DND-41 (cell line): ENCODE measurements at regions not wholly inside any gene's neighbourhood (a gene's known extent, or its start where the extent isn't known, plus 50 kb on each side); places are given as distances from the start of the nearest gene placed in this dataset.

Experiments used
- ATAC-seq: fragments of 200-7000 bp; cut with Tn5 transposase; 3 replicates; pipeline ENCODE4 v1.9.1; 2021; ENCODE audit warnings: low read depth; ENCODE audit not compliant: insufficient read depth
- DNase-seq: peaks from one replicate; pipeline ENCODE4 v3.0.0-alpha.2; 2020
- H2AFZ ChIP-seq: 2 replicates; pipeline ENCODE4 v1.6.0; 2012; ENCODE audit warnings: low read depth, low read length
- H3K27ac ChIP-seq: 2 replicates; pipeline ENCODE4 v1.5.1; 2012; ENCODE audit warnings: low read length, inconsistent platforms
- H3K27me3 ChIP-seq: fragments of 200-600 bp; sonication (generic); 2 replicates; pipeline ENCODE4 v1.6.0; 2012; ENCODE audit warnings: low read length, mild to moderate bottlenecking, inconsistent platforms; ENCODE audit not compliant: insufficient read depth, poor library complexity
- H3K36me3 ChIP-seq: 2 replicates; pipeline ENCODE4 v1.5.1; 2012; ENCODE audit warnings: low read length, inconsistent platforms; ENCODE audit not compliant: insufficient read depth
- H3K4me1 ChIP-seq: 2 replicates; pipeline ENCODE4 v1.5.1; 2012; ENCODE audit warnings: mild to moderate bottlenecking, low read length; ENCODE audit not compliant: insufficient read depth
- H3K4me2 ChIP-seq: 2 replicates; pipeline ENCODE4 v1.6.0; 2012; ENCODE audit warnings: mild to moderate bottlenecking, moderate library complexity, low read length, inconsistent platforms; ENCODE audit not compliant: insufficient read depth
- H3K4me3 ChIP-seq, 2 experiments: fragments of 200-600 bp in 1 of 2; shearing (Covaris generic) in 1 of 2; 2 replicates each; pipeline ENCODE4 v1.5.1; 2012 to 2016; ENCODE audit warnings: inconsistent platforms in 2 of 2, low read length in 2 of 2, mild to moderate bottlenecking in 2 of 2, low read depth in 1 of 2, moderate library complexity in 1 of 2
- H3K79me2 ChIP-seq: 2 replicates; pipeline ENCODE4 v1.6.0; 2012; ENCODE audit warnings: low read length, inconsistent platforms; ENCODE audit not compliant: insufficient read depth
- H3K9ac ChIP-seq: 2 replicates; pipeline ENCODE4 v1.6.0; 2012; ENCODE audit warnings: low read depth, mild to moderate bottlenecking, inconsistent platforms, low read length, moderate library complexity
- H3K9me3 ChIP-seq: 2 replicates; pipeline ENCODE4 v1.5.1; 2012; ENCODE audit warnings: low read length, moderate library complexity, mild to moderate bottlenecking, inconsistent platforms; ENCODE audit not compliant: insufficient read depth, severe bottlenecking
- H4K20me1 ChIP-seq: 2 replicates; pipeline ENCODE4 v1.6.0; 2012; ENCODE audit warnings: low read length; ENCODE audit not compliant: insufficient read depth
- CTCF ChIP-seq: IDR thresholded peaks from 2 replicates; pipeline ENCODE4 v1.5.1; 2012; ENCODE audit warnings: borderline replicate concordance, low read length, moderate library complexity, mild to moderate bottlenecking; ENCODE audit not compliant: poor library complexity, severe bottlenecking; ENCODE audit errors: extremely low read depth
- EZH2 ChIP-seq: IDR thresholded peaks from 3 replicates; pipeline ENCODE4 v1.6.1; 2012; ENCODE audit warnings: borderline replicate concordance, low read depth, mild to moderate bottlenecking, moderate library complexity, low read length, inconsistent platforms; ENCODE audit not compliant: severe bottlenecking

DNA sequence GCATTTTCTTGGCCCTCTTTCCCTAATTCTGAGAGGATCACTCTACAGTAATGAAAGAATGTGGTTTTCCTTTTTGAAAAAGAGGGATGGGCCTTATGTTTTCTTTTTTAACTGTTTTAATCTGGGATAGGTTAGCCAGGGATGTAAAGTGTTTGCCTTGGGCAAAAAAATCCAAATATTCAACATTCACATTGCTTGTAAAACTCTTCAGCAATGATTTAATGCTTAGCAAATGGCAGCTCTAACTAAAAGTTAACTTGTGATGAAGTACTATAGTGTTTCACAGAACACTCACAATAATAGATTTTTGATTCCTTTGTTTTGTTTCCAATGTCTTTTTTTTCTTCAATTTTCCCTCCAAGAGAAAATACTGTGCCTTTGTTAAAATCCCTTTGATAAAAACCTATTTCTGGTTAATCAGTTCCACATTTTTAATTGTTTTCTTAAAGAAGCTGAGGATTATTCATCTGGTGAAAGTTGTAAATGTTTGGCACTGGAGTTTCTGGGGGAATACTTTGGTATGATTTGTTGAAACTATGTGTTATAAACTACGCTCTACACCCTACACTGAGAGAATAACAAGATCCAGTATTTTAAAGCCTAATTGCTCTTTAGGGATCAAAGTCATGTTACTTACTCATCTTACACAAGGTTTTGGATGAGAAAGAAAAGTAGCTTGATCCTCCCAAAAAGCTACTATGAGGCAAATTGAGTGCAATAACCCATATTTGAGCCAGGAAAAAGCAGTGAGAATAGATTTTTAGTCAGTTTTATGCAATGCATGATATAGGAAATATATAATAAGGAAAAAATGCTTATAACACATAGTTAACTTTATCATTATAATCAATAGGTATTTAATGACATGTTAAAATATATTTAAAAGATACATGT is 335.8 kb downstream of the EPHA7 start:
- no peaks in the 10 kb centered on the region for H4K20me1 ChIP-seq
- no peaks in the 10 kb centered on the region for H3K4me1 ChIP-seq
- no peaks in the 10 kb centered on the region for H3K79me2 ChIP-seq
- no peaks in the 10 kb centered on the region for H3K27me3 ChIP-seq
- H3K4me3 ChIP-seq: no peak overlapping the region
- no peak overlapping the region for H3K9ac ChIP-seq
- DNase-seq (no peak), ATAC-seq (no peak)
- no peak overlapping the region for H3K27ac ChIP-seq
- H3K4me2 ChIP-seq: no peak overlapping the region
- H2AFZ ChIP-seq: no peak overlapping the region
- H3K9me3 ChIP-seq: no peaks in the 10 kb centered on the region
- TF ChIP-seq CTCF: no peak
- no peak for TF ChIP-seq EZH2
- H3K36me3 ChIP-seq: no peaks in the 10 kb centered on the region

DNA sequence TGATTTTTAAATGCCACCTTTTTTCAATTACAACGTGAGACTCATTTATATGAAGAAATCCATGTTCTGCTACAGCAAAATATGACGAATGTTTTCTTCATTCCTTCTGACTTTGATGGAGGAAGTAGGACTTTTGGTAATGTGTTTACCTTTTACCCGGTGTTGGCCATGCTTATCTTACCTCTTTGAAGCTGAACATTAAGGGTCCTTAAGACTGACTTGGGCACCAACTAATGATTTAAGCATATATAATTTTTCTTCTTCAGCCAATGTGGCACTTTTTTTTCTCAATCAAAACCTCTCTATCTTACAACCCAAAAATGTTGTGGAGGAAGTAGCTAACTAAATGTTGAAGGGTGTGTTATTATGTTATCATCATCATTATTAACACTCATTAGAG is 337.5 kb downstream of the EPHA7 start:
- TF ChIP-seq EZH2: no peak
- no peak for TF ChIP-seq CTCF

DNA sequence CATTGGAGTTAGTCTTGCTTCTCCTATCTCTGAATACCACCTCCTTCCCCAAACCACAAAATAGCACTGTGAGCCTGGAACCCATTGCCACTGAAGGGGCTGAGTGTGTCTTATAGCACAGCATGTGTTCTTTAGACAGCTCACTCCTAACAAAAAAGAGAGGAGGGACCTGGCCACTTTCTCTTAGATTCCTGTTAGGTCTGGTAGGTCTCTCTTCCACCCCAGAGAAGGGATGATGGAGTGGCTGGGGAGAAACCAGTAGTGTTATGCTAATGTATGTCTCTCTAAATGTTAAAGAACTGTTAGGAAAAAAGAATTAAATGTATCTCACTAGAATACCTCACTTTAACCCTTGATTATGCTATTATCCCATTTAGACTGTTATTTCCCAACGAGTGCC is 340.3 kb downstream of the EPHA7 start:
- H3K79me2 ChIP-seq: no peaks in the 10 kb centered on the region
- no peaks in the 10 kb centered on the region for H4K20me1 ChIP-seq
- ATAC-seq (no peak), DNase-seq (no peak)
- no peaks in the 10 kb centered on the region for H3K27me3 ChIP-seq
- H3K9ac ChIP-seq: no peak overlapping the region
- no peak overlapping the region for H3K27ac ChIP-seq
- no peaks in the 10 kb centered on the region for H3K36me3 ChIP-seq
- no peaks in the 10 kb centered on the region for H3K4me1 ChIP-seq
- TF ChIP-seq CTCF (no peak), EZH2 (no peak)
- no peak overlapping the region for H3K4me3 ChIP-seq
- no peak overlapping the region for H3K4me2 ChIP-seq
- no peak overlapping the region for H2AFZ ChIP-seq
- H3K9me3 ChIP-seq: no peaks in the 10 kb centered on the region

More for the DNA sequence above, 337.5 kb downstream of the EPHA7 start:
- Histone ChIP-seq H3K4me2 (no peak overlapping the region), H4K20me1 (no peaks in the 10 kb centered on the region), H3K4me3 (no peak overlapping the region), H3K4me1 (no peaks in the 10 kb centered on the region), H3K27ac (no peak overlapping the region), H3K36me3 (no peaks in the 10 kb centered on the region), H3K9ac (no peak overlapping the region), H3K9me3 (no peaks in the 10 kb centered on the region), H2AFZ (no peak overlapping the region), H3K79me2 (no peaks in the 10 kb centered on the region), H3K27me3 (no peaks in the 10 kb centered on the region)
- no peak for ATAC-seq
- DNase-seq: no peak
